ENCODE measurements at regions not wholly inside any gene's neighbourhood (a gene's known extent, or its start where the extent isn't known, plus 50 kb on each side); places are given as distances from the start of the nearest gene placed in this dataset.

- ATAC-seq (no peak), DNase-seq (ENCODE audit: extremely low read depth in 1 of 4, low spot score in 3 of 4) (no peak), FAIRE-seq (no peak)
- Histone ChIP-seq H3K4me2 (ENCODE audit: insufficient read depth, low read length) (no peak overlapping the region), H3K9me3 (replicated peaks; ENCODE audit: control insufficient read depth, insufficient read depth, low read depth, low read length) (no peaks in the 10 kb centered on the region; the same call in 1 of the 2 replicates), H3K4me3 (no peak overlapping the region), H3K9me1 (ENCODE audit: control insufficient read depth, insufficient read depth, low read length) (no peaks in the 10 kb centered on the region), H3K27ac (ENCODE audit: extremely low read depth, low read depth, low read length) (no peak overlapping the region), H3K79me2 (ENCODE audit: control insufficient read depth, insufficient read depth, low read length) (no peaks in the 10 kb centered on the region), H3K4me1 (replicated peaks in 1 of 2; ENCODE audit: control insufficient read depth in 2 of 2, insufficient read depth in 2 of 2, low read length in 2 of 2) (peaks cover 0 to 4% of the 10 kb centered on the region in 2 experiments; a peak in 2 of 5 replicates), H3K9ac (ENCODE audit: insufficient read depth in 1 of 2, low read depth in 2 of 2, low read length in 2 of 2) (no peak overlapping the region), H2AFZ (ENCODE audit: low read depth, low read length) (no peak overlapping the region), H3K27me3 (ENCODE audit: control insufficient read depth in 2 of 2, insufficient read depth in 2 of 2, low read length in 2 of 2) (peaks cover 4 to 15% of the 10 kb centered on the region in 2 experiments; a peak in 4 of 5 replicates), H4K20me1 (replicated peaks; ENCODE audit: control insufficient read depth, insufficient read depth, low read length) (no peaks in the 10 kb centered on the region), H3K36me3 (ENCODE audit: control insufficient read depth, insufficient read depth, low read length) (no peaks in the 10 kb centered on the region)
- intact Hi-C loops (cut with micrococcal nuclease) = no loop called here
- POLR2A ChIA-PET = interaction anchor here (0.6 kb wide), 1 partner anchor 583 kb away, joined by 3 read pairs; no protein-coding TSS in a partner anchor
- TF ChIP-seq, protein P1, sequence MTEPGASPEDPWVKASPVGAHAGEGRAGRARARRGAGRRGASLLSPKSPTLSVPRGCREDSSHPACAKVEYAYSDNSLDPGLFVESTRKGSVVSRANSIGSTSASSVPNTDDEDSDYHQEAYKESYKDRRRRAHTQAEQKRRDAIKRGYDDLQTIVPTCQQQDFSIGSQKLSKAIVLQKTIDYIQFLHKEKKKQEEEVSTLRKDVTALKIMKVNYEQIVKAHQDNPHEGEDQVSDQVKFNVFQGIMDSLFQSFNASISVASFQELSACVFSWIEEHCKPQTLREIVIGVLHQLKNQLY (CRISPR knock-in tag; conservative IDR thresholded peaks at IDR 0.05) = no peak
- TF ChIP-seq GABPA (tag; conservative IDR thresholded peaks at IDR 0.05; ENCODE audit: low read depth) (no peak), CUX1 (CRISPR knock-in tag; IDR thresholded peaks at IDR 0.05) (no peak), MCM7 (IDR thresholded peaks at IDR 0.05) (no peak), KDM4B (IDR thresholded peaks at IDR 0.05; ENCODE audit: borderline replicate concordance in 2 of 2, low read depth in 1 of 2) (no peak), RFX1 (IDR thresholded peaks at IDR 0.05) (no peak)
- TF ChIP-seq, protein P2, sequence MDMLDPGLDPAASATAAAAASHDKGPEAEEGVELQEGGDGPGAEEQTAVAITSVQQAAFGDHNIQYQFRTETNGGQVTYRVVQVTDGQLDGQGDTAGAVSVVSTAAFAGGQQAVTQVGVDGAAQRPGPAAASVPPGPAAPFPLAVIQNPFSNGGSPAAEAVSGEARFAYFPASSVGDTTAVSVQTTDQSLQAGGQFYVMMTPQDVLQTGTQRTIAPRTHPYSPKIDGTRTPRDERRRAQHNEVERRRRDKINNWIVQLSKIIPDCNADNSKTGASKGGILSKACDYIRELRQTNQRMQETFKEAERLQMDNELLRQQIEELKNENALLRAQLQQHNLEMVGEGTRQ (CRISPR knock-in tag; IDR thresholded peaks at IDR 0.05) = no peak
- BruUV-seq (replicated peaks) = no TSS peak
- CTCF ChIA-PET (ENCODE audit: low intra/inter-chr PET ratio) = interaction anchor here (0.6 kb wide), 1 partner anchor 477 kb away, joined by 6 read pairs; no protein-coding TSS in a partner anchor
- in situ Hi-C loops (cut with MboI) = no loop called here
- WGBS (ENCODE audit: insufficient coverage, low coverage, missing lambda C conversion rate) = 0% methylated on average over 2 of the region's 2 CpGs
Observed at GRCh38 chr5:57063773-57064172, 110.1 kb upstream of the GPBP1 start.
